COLO829 (cell line): ENCODE measurements at regions not wholly inside any gene's neighbourhood (a gene's known extent, or its start where the extent isn't known, plus 50 kb on each side); places are given as distances from the start of the nearest gene placed in this dataset.
A peak's percentile ranks its signal among the peaks of the same experiment; 100 is the strongest.

Source experiments
- DNase-seq: peaks from one replicate; pipeline ENCODE4 v3.0.0; 2012; ENCODE audit warnings: low spot score

- no peak for DNase-seq
These were observed 139.2 kb downstream of the LINC00632 start for GRCh38 chrX:140848800-140849199.

GRCh38 chrX:140860718-140861117 is 141.7 kb upstream of the SPANXB1 start:
- DNase-seq = no peak

- DNase-seq = no peak
These were observed 135.9 kb upstream of the SPANXB1 start for GRCh38 chrX:140866446-140866845.

GRCh38 chrX:140912606-140913005 is 89.8 kb upstream of the SPANXB1 start:
- no peak for DNase-seq

- no peak for DNase-seq
These were observed 88.4 kb upstream of the SPANXB1 start for GRCh38 chrX:140913802-140914501.

- no peak for DNase-seq
These were observed 85.5 kb upstream of the SPANXB1 start for GRCh38 chrX:140916872-140917271.

GRCh38 chrX:140917354-140918115 is 84.9 kb upstream of the SPANXB1 start:
- no peak for DNase-seq

- peak; percentile 29 for DNase-seq
These were observed 83.9 kb upstream of the SPANXB1 start for GRCh38 chrX:140918398-140919038.

- DNase-seq = no peak
These were observed 82.0 kb upstream of the SPANXB1 start for GRCh38 chrX:140920416-140920815.

- DNase-seq = no peak
These were observed 79.3 kb upstream of the SPANXB1 start for GRCh38 chrX:140923118-140923517.

GRCh38 chrX:140928739-140929138 is 73.7 kb upstream of the SPANXB1 start:
- DNase-seq = no peak

GRCh38 chrX:140933016-140933415 is 69.4 kb upstream of the SPANXB1 start:
- DNase-seq = no peak

GRCh38 chrX:140933874-140934655 is 68.3 kb upstream of the SPANXB1 start:
- no peak for DNase-seq

GRCh38 chrX:140943513-140943912 is 58.9 kb upstream of the SPANXB1 start:
- DNase-seq = no peak

- no peak for DNase-seq
These were observed 57.7 kb upstream of the SPANXB1 start for GRCh38 chrX:140944710-140945109.

- DNase-seq = no peak
These were observed 53.6 kb upstream of the SPANXB1 start for GRCh38 chrX:140948827-140949226.

- no peak for DNase-seq
These were observed 53.2 kb upstream of the SPANXB1 start for GRCh38 chrX:140949233-140949632.
